CD14-positive monocyte (primary cell): ENCODE measurements at regions not wholly inside any gene's neighbourhood (a gene's known extent, or its start where the extent isn't known, plus 50 kb on each side); places are given as distances from the start of the nearest gene placed in this dataset.

Source experiments
- DNase-seq, 3 donors: peaks; one replicate each; pipeline ENCODE4 v3.0.0-alpha.2; 2011 to 2022
- H2AFZ ChIP-seq: 2 replicates; pipeline ENCODE4 v1.6.0; 2012; ENCODE audit warnings: mild to moderate bottlenecking, low read depth, low read length, inconsistent platforms; ENCODE audit not compliant: insufficient read depth, poor library complexity, severe bottlenecking
- H3K27ac ChIP-seq, 2 donors: 1 replicate in 1 of 2; 2 replicates in 1 of 2; pipeline ENCODE4 v1.5.1; 2012 to 2013; ENCODE audit warnings: low read length in 2 of 2, control low read depth in 1 of 2, inconsistent platforms in 1 of 2, low read depth in 1 of 2, mild to moderate bottlenecking in 1 of 2
- H3K27me3 ChIP-seq, 2 donors: one replicate each; pipeline versions ENCODE4 v1.6.0 to v1.6.1; 2011 to 2013; ENCODE audit warnings: low read length in 2 of 2; ENCODE audit not compliant: control insufficient read depth in 2 of 2, insufficient read depth in 2 of 2
- H3K36me3 ChIP-seq, 2 donors: replicated peaks in 1 of 2; 1 replicate in 1 of 2; 2 replicates in 1 of 2; pipeline versions ENCODE4 v1.5.1 to v1.6.1; 2012 to 2013; ENCODE audit warnings: low read length in 2 of 2, control low read depth in 1 of 2, inconsistent platforms in 1 of 2, mild to moderate bottlenecking in 1 of 2; ENCODE audit not compliant: insufficient read depth in 2 of 2, control insufficient read depth in 1 of 2
- H3K4me1 ChIP-seq, 2 donors: 1 replicate in 1 of 2; 2 replicates in 1 of 2; pipeline versions ENCODE4 v1.5.1 to v1.6.1; 2012 to 2013; ENCODE audit warnings: low read length in 2 of 2, control low read depth in 1 of 2, inconsistent platforms in 1 of 2, mild to moderate bottlenecking in 1 of 2, moderate library complexity in 1 of 2; ENCODE audit not compliant: insufficient read depth in 2 of 2, control insufficient read depth in 1 of 2
- H3K4me2 ChIP-seq: replicated peaks from 2 replicates; pipeline ENCODE3; 2012; ENCODE audit warnings: low read length, moderate library complexity, mild to moderate bottlenecking; ENCODE audit not compliant: poor library complexity, severe bottlenecking; ENCODE audit errors: extremely low read depth
- H3K4me3 ChIP-seq, 3 experiments: fragments of 200-600 bp in 1 of 3; sonication (generic) in 1 of 3; replicated peaks in 1 of 3; 1 replicate in 2 of 3; 2 replicates in 1 of 3; pipeline ENCODE4 v1.5.1; 2011 to 2013; ENCODE audit warnings: low read length in 3 of 3, mild to moderate bottlenecking in 3 of 3, control low read depth in 2 of 3, low read depth in 2 of 3, inconsistent platforms in 1 of 3, moderate library complexity in 1 of 3
- H3K79me2 ChIP-seq: 2 replicates; pipeline ENCODE4 v1.6.0; 2012; ENCODE audit warnings: mild to moderate bottlenecking, control low read depth, inconsistent platforms, low read length, moderate library complexity; ENCODE audit not compliant: insufficient read depth
- H3K9ac ChIP-seq: 2 replicates; pipeline ENCODE4 v1.6.0; 2017; ENCODE audit warnings: low read length, mild to moderate bottlenecking; ENCODE audit not compliant: insufficient read depth, poor library complexity, severe bottlenecking
- H3K9me3 ChIP-seq, 2 donors: replicated peaks in 1 of 2; 1 replicate in 1 of 2; 2 replicates in 1 of 2; pipeline versions ENCODE4 v1.5.1 to v1.6.1; 2012 to 2013; ENCODE audit warnings: low read length in 2 of 2, control low read depth in 1 of 2; ENCODE audit not compliant: control insufficient read depth in 1 of 2, insufficient read depth in 1 of 2
- H4K20me1 ChIP-seq: 2 replicates; pipeline ENCODE4 v1.6.0; 2012; ENCODE audit warnings: mild to moderate bottlenecking, low read length, control low read depth, moderate library complexity; ENCODE audit not compliant: insufficient read depth
- H3K27ac Mint-ChIP-seq, 7 donors: one replicate each; pipeline ENCODE4 v1.8.0; 2020; ENCODE audit warnings: mild to moderate bottlenecking in 7 of 7, mixed read lengths in 7 of 7, moderate library complexity in 6 of 7, inconsistent platforms in 2 of 7
- H3K27me3 Mint-ChIP-seq, 3 donors: one replicate each; pipeline ENCODE4 v1.8.0; 2021 to 2022; ENCODE audit warnings: low read depth in 3 of 3, mild to moderate bottlenecking in 3 of 3, mixed read lengths in 3 of 3, moderate library complexity in 3 of 3, inconsistent platforms in 1 of 3
- H3K36me3 Mint-ChIP-seq, 2 donors: one replicate each; pipeline ENCODE4 v1.8.0; 2020; ENCODE audit warnings: mixed read lengths in 2 of 2, inconsistent platforms in 1 of 2, mild to moderate bottlenecking in 1 of 2
- H3K4me1 Mint-ChIP-seq: one replicate; pipeline ENCODE4 v1.8.0; 2020; ENCODE audit warnings: mild to moderate bottlenecking, mixed read lengths
- H3K4me3 Mint-ChIP-seq, 2 donors: one replicate each; pipeline ENCODE4 v1.8.0; 2020; ENCODE audit warnings: mild to moderate bottlenecking in 2 of 2, mixed read lengths in 2 of 2, moderate library complexity in 1 of 2
- H3K9me3 Mint-ChIP-seq, 7 donors: one replicate each; pipeline ENCODE4 v1.8.0; 2020 to 2022; ENCODE audit warnings: mixed read lengths in 7 of 7, mild to moderate bottlenecking in 6 of 7, moderate library complexity in 6 of 7, inconsistent platforms in 2 of 7
- WGBS: methylation state at CpG from one replicate; pipeline ENCODE4 v1.1.5; 2013; ENCODE audit warnings: missing lambda C conversion rate; ENCODE audit not compliant: insufficient coverage; 5-methylcytosine and 5-hydroxymethylcytosine counted together
- intact Hi-C, 2 donors: fragments of 100-400 bp; cut with micrococcal nuclease; formaldehyde crosslinking; loops; one replicate each; pipeline versions ENCODE4 v1.15.0 to v1.15.1; 2023
- TF ChIP-seq, protein P1 (sequence below): fragments of 200-600 bp; IDR thresholded peaks from one replicate; pipeline ENCODE4 v1.8.0; 2022; ENCODE audit warnings: antibody characterized with exemption, mild to moderate bottlenecking

DNA sequence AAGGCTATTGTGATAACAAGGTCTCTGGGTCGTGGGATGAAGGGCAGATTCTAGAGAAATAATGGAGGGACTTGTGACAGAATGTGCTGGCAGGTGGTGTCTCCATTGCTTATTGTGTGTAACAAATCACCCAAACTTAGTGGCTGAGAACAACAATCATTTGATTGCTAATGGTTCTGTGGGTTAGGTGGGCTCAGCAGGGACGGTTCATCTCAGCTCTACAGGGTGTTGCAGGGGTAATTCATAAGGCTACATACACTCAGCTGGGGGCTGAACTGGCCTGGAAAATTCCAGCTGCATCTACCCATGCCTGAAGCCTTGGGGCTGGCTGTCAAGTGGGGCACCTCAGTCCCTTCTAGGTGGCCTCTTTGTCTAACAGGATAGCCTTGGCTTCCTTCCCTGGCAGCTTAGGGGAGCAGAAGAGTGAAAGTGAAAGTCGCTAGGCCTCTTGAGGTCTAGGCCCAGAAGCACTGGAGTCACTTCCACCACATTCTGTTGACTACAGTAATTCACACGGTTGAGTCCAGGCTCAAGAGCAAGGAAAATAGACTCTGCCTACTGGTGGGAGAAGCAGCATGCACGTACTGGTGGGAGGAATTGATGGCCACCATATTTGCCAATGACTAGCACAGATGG lies 308.9 kb downstream of the MN1 start:
- no peak overlapping the region for H3K27ac ChIP-seq
- no peaks in the 10 kb centered on the region for H3K36me3 ChIP-seq
- 85% methylated on average over 3 of the region's 5 CpGs for WGBS
- no peaks in the 10 kb centered on the region for H3K27me3 ChIP-seq
- peaks cover 0 to 2% (median 0%) of the 10 kb centered on the region in 3 donors for H3K27me3 Mint-ChIP-seq
- H3K9me3 ChIP-seq: peaks cover 0 to 6% of the 10 kb centered on the region in 2 donors
- no peaks in the 10 kb centered on the region for H3K36me3 Mint-ChIP-seq
- intact Hi-C loops: no loop called here
- no peak for DNase-seq
- TF ChIP-seq, protein P1, sequence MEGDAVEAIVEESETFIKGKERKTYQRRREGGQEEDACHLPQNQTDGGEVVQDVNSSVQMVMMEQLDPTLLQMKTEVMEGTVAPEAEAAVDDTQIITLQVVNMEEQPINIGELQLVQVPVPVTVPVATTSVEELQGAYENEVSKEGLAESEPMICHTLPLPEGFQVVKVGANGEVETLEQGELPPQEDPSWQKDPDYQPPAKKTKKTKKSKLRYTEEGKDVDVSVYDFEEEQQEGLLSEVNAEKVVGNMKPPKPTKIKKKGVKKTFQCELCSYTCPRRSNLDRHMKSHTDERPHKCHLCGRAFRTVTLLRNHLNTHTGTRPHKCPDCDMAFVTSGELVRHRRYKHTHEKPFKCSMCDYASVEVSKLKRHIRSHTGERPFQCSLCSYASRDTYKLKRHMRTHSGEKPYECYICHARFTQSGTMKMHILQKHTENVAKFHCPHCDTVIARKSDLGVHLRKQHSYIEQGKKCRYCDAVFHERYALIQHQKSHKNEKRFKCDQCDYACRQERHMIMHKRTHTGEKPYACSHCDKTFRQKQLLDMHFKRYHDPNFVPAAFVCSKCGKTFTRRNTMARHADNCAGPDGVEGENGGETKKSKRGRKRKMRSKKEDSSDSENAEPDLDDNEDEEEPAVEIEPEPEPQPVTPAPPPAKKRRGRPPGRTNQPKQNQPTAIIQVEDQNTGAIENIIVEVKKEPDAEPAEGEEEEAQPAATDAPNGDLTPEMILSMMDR: no peak
- H3K79me2 ChIP-seq: no peaks in the 10 kb centered on the region
- H3K9ac ChIP-seq: no peak overlapping the region
- no peak overlapping the region for H3K4me2 ChIP-seq
- no peak overlapping the region for H2AFZ ChIP-seq
- no peak overlapping the region for H3K4me3 ChIP-seq
- H3K27ac Mint-ChIP-seq: no peak overlapping the region
- H3K9me3 Mint-ChIP-seq: peaks cover 2 to 12% (median 7%) of the 10 kb centered on the region in 7 donors
- H4K20me1 ChIP-seq: no peaks in the 10 kb centered on the region
- no peaks in the 10 kb centered on the region for H3K4me1 Mint-ChIP-seq
- H3K4me1 ChIP-seq: no peaks in the 10 kb centered on the region
- no peak overlapping the region for H3K4me3 Mint-ChIP-seq

DNA sequence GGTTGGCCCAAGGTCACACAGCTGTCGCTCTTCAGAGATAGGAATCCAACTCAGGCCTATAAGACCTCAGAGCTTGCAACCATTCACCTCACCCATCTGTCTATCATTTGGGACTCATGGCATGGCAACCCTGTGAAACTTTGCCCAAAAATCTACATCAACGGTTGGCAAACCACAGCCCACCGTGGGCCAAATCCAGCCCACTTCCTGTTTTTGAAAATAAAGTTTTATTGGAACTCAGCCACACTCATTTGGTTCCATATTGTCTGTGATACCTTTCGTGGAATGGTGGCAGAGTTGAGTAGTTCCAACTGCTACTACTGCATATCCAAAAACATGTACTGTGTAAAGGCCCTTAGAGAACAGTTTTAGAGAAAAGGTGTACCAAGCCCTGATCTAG lies 307.8 kb downstream of the MN1 start:
- Mint-ChIP-seq H3K4me3 (no peak overlapping the region), H3K9me3 (peaks cover 2 to 12% (median 7%) of the 10 kb centered on the region in 7 donors), H3K4me1 (no peaks in the 10 kb centered on the region), H3K27ac (no peak overlapping the region), H3K27me3 (peaks cover 0 to 2% (median under 1%) of the 10 kb centered on the region in 3 donors), H3K36me3 (no peaks in the 10 kb centered on the region)
- Histone ChIP-seq H3K4me3 (no peak overlapping the region), H3K9ac (no peak overlapping the region), H4K20me1 (no peaks in the 10 kb centered on the region), H3K4me2 (no peak overlapping the region), H3K27ac (no peak overlapping the region), H3K36me3 (no peaks in the 10 kb centered on the region), H3K27me3 (no peaks in the 10 kb centered on the region), H3K79me2 (no peaks in the 10 kb centered on the region), H3K4me1 (no peaks in the 10 kb centered on the region), H2AFZ (no peak overlapping the region), H3K9me3 (peaks cover 0 to 6% of the 10 kb centered on the region in 2 donors)
- 0% methylated on average over 1 of the region's 4 CpGs for WGBS
- no peak for DNase-seq
- intact Hi-C loops: no loop called here
- TF ChIP-seq, protein P1: no peak
